ENCODE measurements at regions not wholly inside any gene's neighbourhood (a gene's known extent, or its start where the extent isn't known, plus 50 kb on each side); places are given as distances from the start of the nearest gene placed in this dataset.
A peak's percentile ranks its signal among the peaks of the same experiment; 100 is the strongest.

GRCh38 chr16:47884116-47884725 is 271.6 kb downstream of the ABCC12 start:
- TF ChIP-seq, protein P1, sequence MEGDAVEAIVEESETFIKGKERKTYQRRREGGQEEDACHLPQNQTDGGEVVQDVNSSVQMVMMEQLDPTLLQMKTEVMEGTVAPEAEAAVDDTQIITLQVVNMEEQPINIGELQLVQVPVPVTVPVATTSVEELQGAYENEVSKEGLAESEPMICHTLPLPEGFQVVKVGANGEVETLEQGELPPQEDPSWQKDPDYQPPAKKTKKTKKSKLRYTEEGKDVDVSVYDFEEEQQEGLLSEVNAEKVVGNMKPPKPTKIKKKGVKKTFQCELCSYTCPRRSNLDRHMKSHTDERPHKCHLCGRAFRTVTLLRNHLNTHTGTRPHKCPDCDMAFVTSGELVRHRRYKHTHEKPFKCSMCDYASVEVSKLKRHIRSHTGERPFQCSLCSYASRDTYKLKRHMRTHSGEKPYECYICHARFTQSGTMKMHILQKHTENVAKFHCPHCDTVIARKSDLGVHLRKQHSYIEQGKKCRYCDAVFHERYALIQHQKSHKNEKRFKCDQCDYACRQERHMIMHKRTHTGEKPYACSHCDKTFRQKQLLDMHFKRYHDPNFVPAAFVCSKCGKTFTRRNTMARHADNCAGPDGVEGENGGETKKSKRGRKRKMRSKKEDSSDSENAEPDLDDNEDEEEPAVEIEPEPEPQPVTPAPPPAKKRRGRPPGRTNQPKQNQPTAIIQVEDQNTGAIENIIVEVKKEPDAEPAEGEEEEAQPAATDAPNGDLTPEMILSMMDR (IDR thresholded peaks at IDR 0.05; ENCODE audit: low read depth, low read length): no peak
- DNase-seq (ENCODE audit: low read depth, low spot score): peak; percentile 7
- in situ Hi-C loops (cut with HindIII; ENCODE audit: low sequenced_read_pairs): no loop called here
- no peak overlapping the region for H3K4me3 ChIP-seq (ENCODE audit: low read depth, low read length)

DNA sequence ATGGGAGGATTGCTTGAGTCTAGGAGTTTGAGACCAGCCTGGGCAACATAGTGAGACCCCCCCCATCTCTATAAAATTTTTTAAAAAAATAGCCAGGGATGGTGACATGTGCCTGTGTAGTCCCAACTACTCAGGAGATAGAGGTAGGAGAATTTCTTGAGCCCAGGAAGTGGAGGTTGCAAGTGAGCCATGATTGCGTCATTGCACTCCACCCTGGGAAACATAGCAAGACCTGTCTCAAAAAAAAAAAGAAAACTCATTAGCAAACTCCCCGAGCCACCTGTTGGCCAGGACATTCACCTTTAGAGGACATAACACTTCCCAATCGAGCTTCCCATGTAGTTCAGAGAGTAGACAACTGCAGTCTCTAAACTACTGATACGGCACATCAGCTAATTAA is 274.2 kb downstream of the ABCC12 start:
- DNase-seq (ENCODE audit: low read depth, low spot score): no peak
- H3K4me3 ChIP-seq (ENCODE audit: low read depth, low read length): no peak overlapping the region
- in situ Hi-C loops (cut with HindIII; ENCODE audit: low sequenced_read_pairs): no loop called here
- TF ChIP-seq, protein P1 (IDR thresholded peaks at IDR 0.05; ENCODE audit: low read depth, low read length): no peak

DNA sequence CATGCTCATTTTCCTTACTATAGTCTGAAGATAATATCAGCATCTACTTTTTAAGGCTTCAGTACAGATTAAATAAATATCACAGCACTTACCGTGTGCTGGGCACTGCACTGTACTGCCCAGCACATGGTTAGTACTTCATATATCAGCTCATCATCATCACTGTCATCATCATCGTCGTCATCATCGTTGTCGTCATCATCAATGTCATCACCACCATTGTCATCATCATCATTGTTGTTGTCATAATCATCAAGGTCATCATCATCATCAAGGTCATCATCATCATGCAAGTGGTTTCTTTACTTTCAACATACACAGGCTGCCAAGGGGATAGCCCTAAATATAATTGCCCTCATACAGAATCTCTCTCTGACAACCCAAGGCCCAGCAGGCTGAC is 275.1 kb downstream of the ABCC12 start:
- no peak overlapping the region for H3K4me3 ChIP-seq (ENCODE audit: low read depth, low read length)
- in situ Hi-C loops (cut with HindIII; ENCODE audit: low sequenced_read_pairs): no loop called here
- TF ChIP-seq, protein P1 (IDR thresholded peaks at IDR 0.05; ENCODE audit: low read depth, low read length): no peak
- no peak for DNase-seq (ENCODE audit: low read depth, low spot score)

DNA sequence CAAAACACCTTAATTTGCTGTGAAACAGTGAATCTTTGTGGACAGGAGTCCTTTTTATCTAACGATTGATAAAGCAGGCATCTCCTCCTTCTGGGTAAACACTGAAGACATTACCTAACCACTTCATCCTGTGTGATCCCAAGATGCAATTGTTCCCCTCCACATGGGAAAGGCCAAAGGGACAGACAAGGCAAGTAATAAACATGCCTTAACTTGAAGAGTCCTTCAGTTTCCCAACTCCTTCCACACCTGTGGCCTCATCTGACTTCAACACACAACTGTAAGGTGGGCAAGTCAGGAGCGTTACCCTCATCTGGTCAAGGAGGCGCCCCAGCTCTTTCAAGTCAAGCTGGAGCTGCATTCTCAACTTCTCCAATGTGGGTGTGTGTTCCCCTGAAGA is 278.6 kb downstream of the ABCC12 start:
- TF ChIP-seq, protein P1 (IDR thresholded peaks at IDR 0.05; ENCODE audit: low read depth, low read length): no peak
- in situ Hi-C loops (cut with HindIII; ENCODE audit: low sequenced_read_pairs): no loop called here
- no peak for DNase-seq (ENCODE audit: low read depth, low spot score)

GRCh38 chr16:47876511-47876910 is 279.3 kb downstream of the ABCC12 start:
- no peak for DNase-seq (ENCODE audit: low read depth, low spot score)
- TF ChIP-seq, protein P1 (IDR thresholded peaks at IDR 0.05; ENCODE audit: low read depth, low read length): no peak
- in situ Hi-C loops (cut with HindIII; ENCODE audit: low sequenced_read_pairs): no loop called here
- H3K4me3 ChIP-seq (ENCODE audit: low read depth, low read length): no peak overlapping the region

More for the DNA sequence above, 278.6 kb downstream of the ABCC12 start:
- no peak overlapping the region for H3K4me3 ChIP-seq (ENCODE audit: low read depth, low read length)

GRCh38 chr16:47873434-47873833 is 282.4 kb downstream of the ABCC12 start:
- no peak for DNase-seq (ENCODE audit: low read depth, low spot score)
- in situ Hi-C loops (cut with HindIII; ENCODE audit: low sequenced_read_pairs): no loop called here

More at GRCh38 chr16:47873434-47873833, 282.4 kb downstream of the ABCC12 start:
- TF ChIP-seq, protein P1 (IDR thresholded peaks at IDR 0.05; ENCODE audit: low read depth, low read length): peak; percentile 27
- H3K4me3 ChIP-seq (ENCODE audit: low read depth, low read length): no peak overlapping the region

All from astrocyte of the spinal cord (primary cell).